GM21423 (cell line): ENCODE measurements at regions not wholly inside any gene's neighbourhood (a gene's known extent, or its start where the extent isn't known, plus 50 kb on each side); places are given as distances from the start of the nearest gene placed in this dataset.
"Not testable (repeated sequence)": the region's sequence is repeated elsewhere in the genome, so short reads cannot be mapped to it uniquely, and the experiment has no call there.

Experiments used
- ATAC-seq: cut with Tn5 transposase; IDR thresholded peaks from one replicate; pipeline ENCODE4 v1.9.1; 2021; ENCODE audit warnings: mild to moderate bottlenecking, moderate library complexity; ENCODE audit not compliant: unreplicated experiment

DNA sequence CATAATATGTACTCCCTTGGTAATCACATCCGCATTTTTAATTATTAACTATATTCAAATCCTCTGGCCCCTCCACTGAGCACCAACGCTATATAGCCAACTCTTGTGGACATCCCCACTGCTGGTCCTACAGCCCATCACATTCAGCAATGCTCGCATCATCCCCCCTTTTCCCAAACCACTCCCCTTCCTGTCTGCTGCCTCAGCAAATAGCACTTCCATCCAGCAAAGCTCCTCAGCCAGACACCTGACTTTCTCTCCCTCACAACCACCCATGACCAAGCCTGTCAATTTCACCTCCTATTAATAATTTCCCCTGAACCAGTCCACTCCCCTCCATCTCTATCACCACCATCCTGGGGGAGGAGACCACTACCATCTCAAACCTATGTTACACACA is 65.5 kb upstream of the KIF2A start:
- not testable (repeated sequence) for ATAC-seq

DNA sequence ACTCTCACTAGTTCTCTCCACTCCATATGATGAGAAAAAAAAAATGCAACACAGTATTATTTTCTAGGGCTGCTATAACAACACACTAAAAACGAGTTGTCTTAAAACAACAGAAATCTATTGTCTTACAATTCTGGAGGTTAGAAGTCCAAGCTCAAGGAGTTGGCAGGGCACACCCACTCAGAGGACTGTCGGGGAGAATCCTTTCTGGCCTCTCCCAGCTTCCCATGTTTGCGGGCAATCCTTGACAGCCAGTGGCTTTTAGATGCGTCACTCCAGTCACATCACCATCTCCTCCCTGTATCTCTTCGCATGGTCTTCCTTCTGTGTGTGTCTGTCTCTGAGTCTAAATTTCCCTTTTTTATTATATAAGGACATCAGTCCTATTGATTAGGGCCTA is 64.0 kb upstream of the KIF2A start:
- ATAC-seq = not testable (repeated sequence)

DNA sequence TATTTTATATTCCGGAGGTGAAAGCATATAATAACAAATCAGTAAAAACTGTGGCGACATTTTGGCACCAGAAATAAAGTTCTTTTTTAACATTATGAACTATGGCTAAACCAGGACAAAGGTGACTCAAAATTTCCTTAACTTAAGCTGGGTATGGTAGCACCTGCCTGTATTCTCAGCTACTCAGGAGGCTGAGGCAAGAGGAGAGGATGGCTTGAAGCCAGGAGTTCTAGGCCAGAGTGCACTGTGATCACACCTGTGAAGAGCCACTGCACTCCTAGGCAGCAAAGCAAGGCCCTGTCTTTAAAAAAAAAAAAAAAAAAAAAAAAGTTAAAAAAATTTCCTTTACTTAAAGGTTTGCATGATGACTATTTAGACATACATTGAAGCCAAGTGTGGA is 63.0 kb upstream of the KIF2A start:
- ATAC-seq = not testable (repeated sequence)

DNA sequence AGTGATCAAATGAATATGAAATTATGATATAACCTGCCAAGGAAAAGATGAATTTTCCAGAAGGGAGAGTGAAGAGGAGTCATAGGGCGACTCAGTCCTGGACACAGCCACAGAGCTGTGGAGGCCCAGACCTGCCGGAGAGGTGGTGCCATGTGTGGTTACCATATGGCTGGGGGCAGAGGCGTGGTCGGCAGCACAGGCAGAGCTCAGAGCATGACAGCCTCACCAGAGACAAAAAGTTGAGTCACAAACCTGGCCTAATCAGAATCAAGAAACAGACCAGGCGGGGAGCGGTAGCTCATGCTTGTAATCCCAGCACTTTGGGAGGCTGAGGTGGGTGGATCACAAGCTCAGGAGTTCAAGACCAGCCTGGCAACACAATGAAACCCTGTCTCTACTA is 57.8 kb upstream of the KIF2A start:
- not testable (repeated sequence) for ATAC-seq

DNA sequence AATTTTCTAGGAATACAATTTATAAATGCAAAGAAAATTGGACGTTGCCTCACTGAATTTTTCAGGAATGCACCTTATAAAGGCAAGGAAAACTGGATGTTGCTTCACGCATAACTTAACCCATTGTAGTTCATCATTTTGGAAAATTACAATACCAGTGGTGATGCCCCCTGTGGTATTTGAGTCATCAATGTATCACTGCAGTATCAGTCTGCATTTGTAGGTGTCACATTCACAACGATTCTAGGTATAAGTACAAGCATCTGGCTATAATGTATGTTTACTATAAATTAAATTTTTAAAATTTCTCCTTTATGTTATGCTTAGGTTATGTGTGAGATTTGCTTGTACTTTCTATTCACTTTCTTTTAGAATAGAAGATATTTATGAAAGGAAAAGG is 55.9 kb upstream of the KIF2A start:
- ATAC-seq = not testable (repeated sequence)

DNA sequence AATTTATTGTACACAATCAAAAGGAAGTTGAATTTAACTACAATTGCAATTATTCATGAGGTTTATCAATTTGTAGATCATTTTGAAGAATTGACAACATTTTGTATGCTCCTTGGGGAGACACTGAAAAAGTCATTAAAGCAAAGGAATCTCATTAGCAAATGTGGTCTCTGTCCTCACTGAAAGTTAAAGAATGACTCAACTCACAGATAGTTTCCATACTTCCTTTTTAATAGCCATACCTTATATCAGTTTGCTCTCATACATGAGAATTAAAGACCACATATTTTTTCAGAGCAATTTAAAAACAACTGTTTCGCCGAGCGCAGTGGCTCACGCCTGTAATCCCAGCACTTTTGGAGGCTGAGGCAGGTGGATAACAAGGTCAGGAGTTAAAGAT is 55.1 kb upstream of the KIF2A start:
- ATAC-seq = not testable (repeated sequence)

DNA sequence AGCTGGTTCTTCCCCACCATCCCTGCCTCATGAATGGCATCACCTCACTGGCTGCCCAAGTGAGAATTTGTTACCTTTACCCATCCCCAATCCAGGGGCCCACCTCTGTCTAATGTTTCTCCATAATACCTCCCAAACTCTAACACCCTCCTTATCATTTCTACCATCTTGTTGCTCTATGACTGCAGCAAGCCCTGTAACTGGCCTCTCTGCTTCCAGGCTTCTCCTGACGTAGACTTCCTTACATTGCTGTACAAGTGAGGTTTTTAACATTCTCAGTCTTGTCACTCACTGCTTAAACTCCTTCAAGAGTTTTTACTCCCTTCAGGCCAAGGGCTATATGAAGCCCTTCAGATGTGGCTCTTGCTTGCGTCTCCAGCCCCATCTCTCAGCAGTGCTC is 53.5 kb upstream of the KIF2A start:
- not testable (repeated sequence) for ATAC-seq

DNA sequence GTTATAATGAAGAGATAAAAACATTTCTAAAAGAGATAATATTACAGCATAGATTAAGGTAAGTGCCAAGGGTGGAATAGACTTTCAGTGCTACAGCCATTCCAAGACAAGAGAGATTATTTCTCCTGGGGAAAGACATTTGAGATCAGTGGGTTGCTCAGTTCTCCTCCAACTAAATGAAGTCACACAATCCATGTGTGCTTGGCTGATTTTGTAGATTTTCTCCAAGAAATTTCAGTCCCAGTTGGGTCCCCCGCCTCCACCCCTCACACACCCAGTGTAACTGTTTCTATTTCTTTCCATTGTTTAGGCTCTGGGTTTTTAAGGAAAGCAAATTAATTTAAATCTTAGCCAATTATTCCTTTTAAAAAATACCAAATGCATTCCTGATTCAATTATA is 50.5 kb upstream of the KIF2A start:
- not testable (repeated sequence) for ATAC-seq

DNA sequence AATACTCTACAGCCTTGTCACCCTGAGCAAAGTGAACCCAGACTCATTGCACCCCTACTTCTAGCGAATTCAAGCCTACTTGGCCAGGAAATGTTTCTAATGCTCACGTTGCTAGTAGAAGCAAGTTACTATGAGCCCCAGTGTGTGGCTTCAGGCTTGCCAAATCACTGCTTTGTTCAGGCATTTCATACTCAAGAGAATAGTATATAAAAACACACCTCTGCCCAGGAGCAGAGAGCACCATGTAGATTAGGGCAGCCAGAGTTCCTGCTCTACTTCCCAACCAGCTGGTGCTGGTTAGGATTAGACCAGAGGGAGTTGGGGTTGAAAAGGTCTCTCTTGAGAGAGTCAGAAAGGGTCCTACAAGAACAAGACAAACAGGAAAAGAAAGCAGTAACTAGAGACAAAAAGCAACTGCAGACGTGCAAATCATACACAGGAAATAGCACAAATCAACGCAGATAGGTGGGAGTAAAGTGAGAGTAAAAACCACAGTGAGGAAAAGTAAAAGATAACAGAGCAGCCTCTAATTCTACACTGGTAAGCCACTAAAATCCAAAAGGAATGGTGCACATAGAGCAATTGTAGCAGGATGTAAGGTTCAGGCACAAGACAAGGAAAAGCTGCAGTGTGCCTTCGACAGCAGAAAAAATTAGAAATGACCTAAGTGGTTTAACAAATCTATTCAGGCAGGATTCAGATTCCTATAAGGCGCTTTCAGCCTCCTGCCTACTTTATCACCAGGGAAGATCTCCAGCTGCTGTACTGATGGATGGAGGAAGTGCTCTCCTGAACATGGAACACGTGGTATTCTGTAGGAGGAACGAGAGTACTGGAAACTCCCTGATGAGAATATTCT is 49.6 kb upstream of the KIF2A start:
- peak; percentile 54 for ATAC-seq
